Neuronal stem cell (in vitro differentiated cells): ENCODE measurements at regions not wholly inside any gene's neighbourhood (a gene's known extent, or its start where the extent isn't known, plus 50 kb on each side); places are given as distances from the start of the nearest gene placed in this dataset.

ENCODE experiments used
- DNase-seq: peaks from one replicate; pipeline ENCODE4 v3.0.0-alpha.2; 2013; ENCODE audit warnings: low spot score
- H2AFZ ChIP-seq: one replicate; pipeline ENCODE4 v1.6.1; 2013; ENCODE audit warnings: mild to moderate bottlenecking, low read length, inconsistent platforms
- H2AK5ac ChIP-seq: 2 replicates; pipeline ENCODE4 v1.6.1; 2013; ENCODE audit warnings: low read depth, mild to moderate bottlenecking, inconsistent platforms, low read length, moderate library complexity, mixed read lengths
- H2BK120ac ChIP-seq: 2 replicates; pipeline ENCODE4 v1.6.1; 2013; ENCODE audit warnings: low read depth, mild to moderate bottlenecking, inconsistent platforms, low read length, moderate library complexity, mixed read lengths
- H2BK12ac ChIP-seq: one replicate; pipeline ENCODE4 v1.6.1; 2013; ENCODE audit warnings: low read length, inconsistent platforms
- H2BK15ac ChIP-seq: 2 replicates; pipeline ENCODE4 v1.6.1; 2013; ENCODE audit warnings: mild to moderate bottlenecking, low read length, inconsistent platforms, mixed read lengths
- H2BK5ac ChIP-seq: one replicate; pipeline ENCODE4 v1.6.1; 2013; ENCODE audit warnings: inconsistent platforms, mild to moderate bottlenecking, low read length, moderate library complexity
- H3K14ac ChIP-seq: one replicate; pipeline ENCODE4 v1.6.1; 2013; ENCODE audit warnings: low read length, inconsistent platforms
- H3K18ac ChIP-seq: 2 replicates; pipeline ENCODE4 v1.6.1; 2013; ENCODE audit warnings: low read length, inconsistent platforms
- H3K23ac ChIP-seq: 2 replicates; pipeline ENCODE4 v1.6.1; 2013; ENCODE audit warnings: low read depth, mild to moderate bottlenecking, mixed read lengths, low read length, inconsistent platforms; ENCODE audit not compliant: poor library complexity
- H3K27ac ChIP-seq: replicated peaks from 3 replicates; pipeline ENCODE4 v1.5.1; 2013; ENCODE audit warnings: low read length, inconsistent platforms
- H3K27me3 ChIP-seq, 3 experiments: 2 replicates each; pipeline ENCODE4 v1.6.1; 2013; ENCODE audit warnings: low read length in 3 of 3, mild to moderate bottlenecking in 2 of 3, inconsistent platforms in 1 of 3, low read depth in 1 of 3, mixed read lengths in 1 of 3, moderate library complexity in 1 of 3; ENCODE audit not compliant: control insufficient read depth in 3 of 3, insufficient read depth in 3 of 3
- H3K36me3 ChIP-seq, 2 donors: replicated peaks in 1 of 2; 2 replicates each; pipeline ENCODE4 v1.6.1; 2013; ENCODE audit warnings: low read length in 2 of 2; ENCODE audit not compliant: control insufficient read depth in 2 of 2, insufficient read depth in 2 of 2
- H3K4ac ChIP-seq: 2 replicates; pipeline ENCODE4 v1.6.1; 2013; ENCODE audit warnings: inconsistent platforms, mild to moderate bottlenecking, low read length, moderate library complexity
- H3K4me1 ChIP-seq, 2 donors: 1 replicate in 1 of 2; 2 replicates in 1 of 2; pipeline ENCODE4 v1.6.1; 2013; ENCODE audit warnings: low read length in 2 of 2, low read depth in 1 of 2; ENCODE audit not compliant: control insufficient read depth in 2 of 2, insufficient read depth in 1 of 2
- H3K4me2 ChIP-seq: one replicate; pipeline ENCODE4 v1.6.1; 2013; ENCODE audit warnings: mild to moderate bottlenecking, low read length, inconsistent platforms; ENCODE audit not compliant: insufficient read depth, poor library complexity, severe bottlenecking
- H3K4me3 ChIP-seq, 2 donors: 2 replicates each; pipeline ENCODE4 v1.5.1; 2013; ENCODE audit warnings: low read length in 2 of 2, mild to moderate bottlenecking in 2 of 2, inconsistent platforms in 1 of 2, moderate library complexity in 1 of 2
- H3K79me1 ChIP-seq: one replicate; pipeline ENCODE4 v1.6.1; 2013; ENCODE audit warnings: low read depth, mild to moderate bottlenecking, inconsistent platforms, low read length, moderate library complexity
- H3K9ac ChIP-seq: one replicate; pipeline ENCODE4 v1.6.1; 2013; ENCODE audit warnings: mild to moderate bottlenecking, low read depth, low read length, inconsistent platforms; ENCODE audit not compliant: poor library complexity
- H3K9me3 ChIP-seq, 2 donors: replicated peaks in 1 of 2; 2 replicates each; pipeline versions ENCODE3 to v1.6.1; 2013; ENCODE audit warnings: low read length in 2 of 2, mild to moderate bottlenecking in 2 of 2, inconsistent platforms in 1 of 2, low read depth in 1 of 2, mixed read lengths in 1 of 2, moderate library complexity in 1 of 2; ENCODE audit not compliant: control insufficient read depth in 2 of 2, insufficient read depth in 1 of 2
- H4K8ac ChIP-seq: one replicate; pipeline ENCODE4 v1.6.1; 2013; ENCODE audit warnings: low read depth, mild to moderate bottlenecking, inconsistent platforms, low read length, moderate library complexity
- H4K91ac ChIP-seq: one replicate; pipeline ENCODE4 v1.6.1; 2013; ENCODE audit warnings: low read length, low read depth, mild to moderate bottlenecking, inconsistent platforms; ENCODE audit not compliant: poor library complexity
- WGBS, 2 donors: extraction: QIAGEN DNeasy Blood & Tissue Kit; methylation state at CpG; one replicate each; pipeline ENCODE4 v1.1.7; 2013; ENCODE audit warnings: missing lambda C conversion rate in 2 of 2, mixed read lengths in 1 of 2; ENCODE audit not compliant: insufficient read length in 2 of 2, insufficient replicate concordance in 1 of 2; ENCODE audit errors: extremely low coverage in 2 of 2; 5-methylcytosine and 5-hydroxymethylcytosine counted together

- WGBS, 2 donors = no CpG with 5 or more reads among the region's 12 CpGs
- H3K4me1 ChIP-seq = peaks cover 3 to 25% of the 10 kb centered on the region in 2 donors
- no peak overlapping the region for H4K8ac ChIP-seq
- H3K79me1 ChIP-seq = no peaks in the 10 kb centered on the region
- H3K9ac ChIP-seq = no peak overlapping the region
- H3K4me3 ChIP-seq = no peak overlapping the region
- DNase-seq = no peak
- no peak overlapping the region for H3K23ac ChIP-seq
- no peak overlapping the region for H3K18ac ChIP-seq
- H4K91ac ChIP-seq = no peak overlapping the region
- no peaks in the 10 kb centered on the region for H3K36me3 ChIP-seq
- H3K27ac ChIP-seq = no peak overlapping the region
- no peaks in the 10 kb centered on the region for H3K27me3 ChIP-seq
- H2BK120ac ChIP-seq = no peak overlapping the region
- H2BK12ac ChIP-seq = no peak overlapping the region
- H2AK5ac ChIP-seq = no peak overlapping the region
- no peak overlapping the region for H2BK15ac ChIP-seq
- no peak overlapping the region for H3K4ac ChIP-seq
- H2BK5ac ChIP-seq = no peak overlapping the region
- no peak overlapping the region for H2AFZ ChIP-seq
- H3K9me3 ChIP-seq = peaks cover 9 to 22% of the 10 kb centered on the region in 2 donors
- H3K4me2 ChIP-seq = no peak overlapping the region
- H3K14ac ChIP-seq = no peak overlapping the region
These were observed 73.4 kb upstream of the GSE1 start for GRCh38 chr16:85539629-85540291.

GRCh38 chr16:85541181-85541580, 71.9 kb upstream of the GSE1 start:
- Histone ChIP-seq H3K27me3 (no peaks in the 10 kb centered on the region), H3K9ac (no peak overlapping the region), H4K91ac (no peak overlapping the region), H3K23ac (no peak overlapping the region), H3K4ac (no peak overlapping the region), H2AK5ac (peak overlapping the region; percentile 88), H3K36me3 (no peaks in the 10 kb centered on the region), H3K4me1 (peaks cover 0 to 27% of the 10 kb centered on the region in 2 donors), H2BK5ac (no peak overlapping the region), H3K4me2 (no peak overlapping the region), H4K8ac (no peak overlapping the region), H3K27ac (no peak overlapping the region), H3K18ac (peak overlapping the region; percentile 23), H3K9me3 (peaks cover 9 to 22% of the 10 kb centered on the region in 2 donors), H3K79me1 (no peaks in the 10 kb centered on the region), H3K14ac (no peak overlapping the region), H2AFZ (no peak overlapping the region), H2BK12ac (no peak overlapping the region), H3K4me3 (no peak overlapping the region), H2BK15ac (no peak overlapping the region), H2BK120ac (no peak overlapping the region)
- whole genome bisulfite sequencing, 2 donors = no CpG with 5 or more reads among the region's 8 CpGs
- no peak for DNase-seq

GRCh38 chr16:85541619-85541979, 71.5 kb upstream of the GSE1 start:
- H2BK5ac ChIP-seq = no peak overlapping the region
- WGBS, 2 donors = no CpG with 5 or more reads among the region's 7 CpGs

GRCh38 chr16:85541980-85542900, 70.9 kb upstream of the GSE1 start:
- peak overlapping the region; percentile 10 for H2BK5ac ChIP-seq
- no peak overlapping the region for H2BK120ac ChIP-seq
- no peak for DNase-seq
- H3K9me3 ChIP-seq = peaks cover 9 to 22% of the 10 kb centered on the region in 2 donors
- H3K14ac ChIP-seq = no peak overlapping the region
- no peak overlapping the region for H2BK12ac ChIP-seq
- H3K18ac ChIP-seq = peak overlapping the region; percentile 11
- H4K8ac ChIP-seq = no peak overlapping the region
- H3K4me2 ChIP-seq = no peak overlapping the region
- H3K79me1 ChIP-seq = no peaks in the 10 kb centered on the region
- H4K91ac ChIP-seq = no peak overlapping the region
- H3K23ac ChIP-seq = no peak overlapping the region
- H3K27me3 ChIP-seq = no peaks in the 10 kb centered on the region
- H3K4ac ChIP-seq = no peak overlapping the region
- no CpG with 5 or more reads among the region's 20 CpGs for WGBS, 2 donors
- H2AFZ ChIP-seq = peak overlapping the region; percentile 44
- no peak overlapping the region for H3K9ac ChIP-seq
- no peak overlapping the region for H2BK15ac ChIP-seq
- H2AK5ac ChIP-seq = peak overlapping the region; percentile 20
- peaks cover 0 to 21% of the 10 kb centered on the region in 2 donors for H3K4me1 ChIP-seq
- H3K4me3 ChIP-seq = no peak overlapping the region
- H3K27ac ChIP-seq = no peak overlapping the region
- H3K36me3 ChIP-seq = no peaks in the 10 kb centered on the region

More at GRCh38 chr16:85541619-85541979, 71.5 kb upstream of the GSE1 start:
- Histone ChIP-seq H3K27ac (no peak overlapping the region), H4K91ac (no peak overlapping the region), H3K4me3 (no peak overlapping the region), H3K23ac (no peak overlapping the region), H2AFZ (no peak overlapping the region), H3K36me3 (no peaks in the 10 kb centered on the region), H2BK15ac (no peak overlapping the region), H3K18ac (no peak overlapping the region), H2BK120ac (no peak overlapping the region), H2BK12ac (no peak overlapping the region), H3K14ac (no peak overlapping the region), H3K9ac (no peak overlapping the region), H4K8ac (no peak overlapping the region), H3K79me1 (no peaks in the 10 kb centered on the region), H3K4me2 (no peak overlapping the region), H2AK5ac (no peak overlapping the region), H3K9me3 (peaks cover 9 to 22% of the 10 kb centered on the region in 2 donors), H3K27me3 (no peaks in the 10 kb centered on the region), H3K4me1 (peaks cover 0 to 25% of the 10 kb centered on the region in 2 donors), H3K4ac (no peak overlapping the region)
- DNase-seq = no peak
